Activated B cell treated with CpG ODN at 0.5 μM for 24 hours (primary cell): ENCODE measurements at regions not wholly inside any gene's neighbourhood (a gene's known extent, or its start where the extent isn't known, plus 50 kb on each side); places are given as distances from the start of the nearest gene placed in this dataset.

Source experiments
- ATAC-seq: fragments of 200-7000 bp; cut with Tn5 transposase; one replicate; pipeline ENCODE4 v1.10.0; 2021; ENCODE audit warnings: low read depth, mild to moderate bottlenecking, moderate library complexity
- CTCF ChIA-PET: fragments of 350-600 bp; sonication (Branson Sonifier 250); formaldehyde crosslinking; loops from one replicate; lab custom pipeline; 2021; ENCODE audit warnings: antibody characterized with exemption; lab: Charles Lee
- POLR2A ChIA-PET: fragments of 350-600 bp; sonication (Branson Sonifier 250); formaldehyde crosslinking; loops from one replicate; lab custom pipeline; 2021; ENCODE audit warnings: antibody characterized with exemption; lab: Charles Lee
- DNase-seq: peaks from one replicate; pipeline ENCODE4 v3.0.0; 2022
- H3K27ac Mint-ChIP-seq: one replicate; pipeline ENCODE4 v1.8.0; 2020; ENCODE audit warnings: mixed read lengths
- H3K27me3 Mint-ChIP-seq: one replicate; pipeline ENCODE4 v1.8.0; 2021; ENCODE audit warnings: mixed read lengths
- H3K36me3 Mint-ChIP-seq: one replicate; pipeline ENCODE4 v1.8.0; 2021; ENCODE audit warnings: low read depth, mixed read lengths
- H3K4me1 Mint-ChIP-seq: one replicate; pipeline ENCODE4 v1.8.0; 2021; ENCODE audit warnings: mixed read lengths
- H3K4me3 Mint-ChIP-seq: one replicate; pipeline ENCODE4 v1.8.0; 2020; ENCODE audit warnings: mild to moderate bottlenecking, mixed read lengths
- H3K9me3 Mint-ChIP-seq: one replicate; pipeline ENCODE4 v1.8.0; 2020; ENCODE audit warnings: mixed read lengths
- intact Hi-C: fragments of 100-400 bp; cut with micrococcal nuclease; formaldehyde crosslinking; loops from one replicate; pipeline ENCODE4 v1.15.1; 2024
- TF ChIP-seq, protein P1 (sequence below): fragments of 200-600 bp; IDR thresholded peaks from one replicate; pipeline ENCODE4 v1.8.0; 2022; ENCODE audit warnings: antibody characterized with exemption, mild to moderate bottlenecking

DNA sequence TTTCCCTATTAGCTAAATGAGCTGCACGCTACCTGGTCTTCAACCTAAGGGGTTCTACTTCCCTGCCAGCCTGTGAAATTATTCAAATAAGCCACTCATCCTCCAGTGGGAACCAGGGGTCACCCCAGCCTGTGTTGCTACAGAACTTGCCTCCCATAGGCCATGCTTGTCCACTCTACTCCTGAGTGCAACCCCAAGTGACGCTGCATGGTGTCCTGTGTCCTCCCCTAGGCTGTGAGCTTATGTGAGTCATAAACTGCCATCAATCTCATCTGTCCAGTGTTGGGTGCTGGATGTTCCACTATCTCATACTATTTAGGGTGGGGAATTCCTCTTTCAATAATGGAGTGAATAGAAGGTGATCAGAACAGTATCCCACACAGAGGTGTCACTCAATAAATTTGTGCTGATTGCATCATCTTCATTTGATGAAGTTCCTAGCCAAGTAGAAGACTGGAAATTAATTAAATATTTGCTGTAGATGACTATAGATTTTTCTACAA, 49.8 kb upstream of the SSR3 start:
- no peaks in the 10 kb centered on the region for H3K36me3 Mint-ChIP-seq
- no peak overlapping the region for H3K27ac Mint-ChIP-seq
- ChIA-PET CTCF (no interaction called here), POLR2A (no interaction called here)
- peaks cover 8% of the 10 kb centered on the region for H3K27me3 Mint-ChIP-seq
- H3K4me1 Mint-ChIP-seq, result peaks cover 12% of the 10 kb centered on the region
- H3K9me3 Mint-ChIP-seq, result no peaks in the 10 kb centered on the region
- TF ChIP-seq, protein P1, sequence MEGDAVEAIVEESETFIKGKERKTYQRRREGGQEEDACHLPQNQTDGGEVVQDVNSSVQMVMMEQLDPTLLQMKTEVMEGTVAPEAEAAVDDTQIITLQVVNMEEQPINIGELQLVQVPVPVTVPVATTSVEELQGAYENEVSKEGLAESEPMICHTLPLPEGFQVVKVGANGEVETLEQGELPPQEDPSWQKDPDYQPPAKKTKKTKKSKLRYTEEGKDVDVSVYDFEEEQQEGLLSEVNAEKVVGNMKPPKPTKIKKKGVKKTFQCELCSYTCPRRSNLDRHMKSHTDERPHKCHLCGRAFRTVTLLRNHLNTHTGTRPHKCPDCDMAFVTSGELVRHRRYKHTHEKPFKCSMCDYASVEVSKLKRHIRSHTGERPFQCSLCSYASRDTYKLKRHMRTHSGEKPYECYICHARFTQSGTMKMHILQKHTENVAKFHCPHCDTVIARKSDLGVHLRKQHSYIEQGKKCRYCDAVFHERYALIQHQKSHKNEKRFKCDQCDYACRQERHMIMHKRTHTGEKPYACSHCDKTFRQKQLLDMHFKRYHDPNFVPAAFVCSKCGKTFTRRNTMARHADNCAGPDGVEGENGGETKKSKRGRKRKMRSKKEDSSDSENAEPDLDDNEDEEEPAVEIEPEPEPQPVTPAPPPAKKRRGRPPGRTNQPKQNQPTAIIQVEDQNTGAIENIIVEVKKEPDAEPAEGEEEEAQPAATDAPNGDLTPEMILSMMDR, result no peak
- H3K4me3 Mint-ChIP-seq, result no peak overlapping the region
- DNase-seq (no peak), ATAC-seq (no peak)
- intact Hi-C loops, result no loop called here
